Adrenal gland (tissue), 9 donors: ENCODE measurements at regions not wholly inside any gene's neighbourhood (a gene's known extent, or its start where the extent isn't known, plus 50 kb on each side); places are given as distances from the start of the nearest gene placed in this dataset.

Experiments
- DNase-seq, 7 donors: peaks; one replicate each; pipeline ENCODE4 v3.0.0-alpha.2; 2019 to 2020
- H3K27ac ChIP-seq, 5 donors: fragments of 200-600 bp; sonication (generic) in 4 of 5; 1 replicate in 3 of 5; 2 replicates in 2 of 5; pipeline versions ENCODE4 v1.5.1 to v1.8.0; 2016 to 2020; ENCODE audit warnings: mild to moderate bottlenecking in 1 of 5
- H3K27me3 ChIP-seq: fragments of 200-600 bp; 2 replicates; pipeline ENCODE4 v1.8.0; 2021
- H3K36me3 ChIP-seq, 2 donors: fragments of 200-600 bp; replicated peaks in 1 of 2; 1 replicate in 1 of 2; 2 replicates in 1 of 2; pipeline versions ENCODE4 v1.5.1 to v1.8.0; 2018 to 2022
- H3K4me1 ChIP-seq, 2 donors: fragments of 200-600 bp; replicated peaks in 1 of 2; 1 replicate in 1 of 2; 2 replicates in 1 of 2; pipeline versions ENCODE4 v1.5.1 to v1.8.0; 2018 to 2021
- H3K4me3 ChIP-seq, 4 donors: fragments of 200-600 bp; sonication (generic) in 3 of 4; one replicate each; pipeline ENCODE4 v1.5.1; 2016 to 2018
- H3K9me3 ChIP-seq, 3 donors: fragments of 200-600 bp; sonication (generic) in 1 of 3; replicated peaks in 1 of 3; 1 replicate in 2 of 3; 2 replicates in 1 of 3; pipeline versions ENCODE4 v1.5.1 to v1.8.0; 2016 to 2021
- CTCF ChIP-seq, 6 experiments: fragments of 450-650 bp in 4 of 6; fragments of 200-600 bp in 2 of 6; sonication (generic) in 1 of 6; IDR thresholded peaks; 1 replicate in 5 of 6; 2 replicates in 1 of 6; pipeline versions ENCODE4 v1.5.1 to v1.8.0; 2016 to 2021; ENCODE audit warnings: antibody characterized with exemption in 6 of 6, mild to moderate bottlenecking in 2 of 6, moderate library complexity in 1 of 6
- POLR2A ChIP-seq, 2 donors: fragments of 450-650 bp; IDR thresholded peaks; one replicate each; pipeline ENCODE4 v1.6.1; 2017; ENCODE audit warnings: antibody characterized with exemption in 2 of 2, mild to moderate bottlenecking in 2 of 2, moderate library complexity in 1 of 2
- WGBS, 4 donors: extraction: QIAGEN DNeasy Blood & Tissue Kit in 2 of 4; methylation state at CpG; one replicate each; pipeline versions ENCODE4 v1.1.5 to v1.1.7; 2013 to 2017; 5-methylcytosine and 5-hydroxymethylcytosine counted together
- intact Hi-C, 2 donors: fragments of 100-400 bp; cut with DNase I; formaldehyde crosslinking; loops; one replicate each; pipeline versions ENCODE4 v1.14.1 to v1.15.0; 2022 to 2023
- donor health status: healthy with polysubstance abuse.
- donor health status: Bipolar disorder and iron deficiency.
- donor health status: DM: yes; HTN: yes; CAD: no.
- donor health status: DM: no; HTN: no; CAD: no.
- donor health status: DM: no; HTN: no; CAD: no.

GRCh38 chrY:12357655-12358054, 343.4 kb upstream of the USP9Y start:
- no peak overlapping the region for H3K4me3 ChIP-seq
- H3K27ac ChIP-seq, result no peak overlapping the region
- no peaks in the 10 kb centered on the region for H3K27me3 ChIP-seq
- no peaks in the 10 kb centered on the region for H3K4me1 ChIP-seq
- TF ChIP-seq CTCF (IDR thresholded peaks at IDR 0.05), result no peak
- TF ChIP-seq POLR2A (IDR thresholded peaks at IDR 0.05), result no peak
- no peaks in the 10 kb centered on the region for H3K9me3 ChIP-seq
- H3K36me3 ChIP-seq, result no peaks in the 10 kb centered on the region
- intact Hi-C loops, result no loop called here
- WGBS, 4 donors, result 75 to 83% methylated on average over 5 to 6 of the region's 6 CpGs; no CpG with 5 or more reads in 2 of the 4 donors
- no peak for DNase-seq

DNA sequence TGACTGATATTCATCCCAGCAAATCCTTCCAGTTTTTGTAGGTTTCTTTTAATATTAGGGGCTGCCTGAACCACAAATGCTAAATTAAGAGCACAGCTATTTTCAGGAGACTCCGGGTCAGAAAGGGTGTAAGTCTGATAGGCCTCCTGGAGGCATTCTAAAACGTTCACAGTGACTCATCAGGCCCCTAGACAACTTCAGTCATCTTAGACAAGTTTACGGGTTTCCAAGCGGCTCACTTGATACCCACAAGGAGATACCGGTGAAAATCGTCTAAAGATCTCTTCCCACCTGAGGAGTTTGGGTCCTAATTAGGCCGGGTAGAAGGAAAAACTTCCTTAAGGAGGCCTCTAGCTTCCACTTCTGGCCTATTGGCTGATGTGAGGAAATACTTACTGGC, 342.7 kb upstream of the USP9Y start:
- no peaks in the 10 kb centered on the region for H3K9me3 ChIP-seq
- DNase-seq, result no peak
- no peaks in the 10 kb centered on the region for H3K27me3 ChIP-seq
- H3K27ac ChIP-seq, result no peak overlapping the region
- H3K4me1 ChIP-seq, result no peaks in the 10 kb centered on the region
- TF ChIP-seq CTCF (IDR thresholded peaks at IDR 0.05) (no peak), POLR2A (IDR thresholded peaks at IDR 0.05) (no peak)
- 64 to 76% methylated on average over 6 to 7 of the region's 7 CpGs; no CpG with 5 or more reads in 2 of the 4 donors for WGBS, 4 donors
- H3K36me3 ChIP-seq, result no peaks in the 10 kb centered on the region
- intact Hi-C loops, result no loop called here
- no peak overlapping the region for H3K4me3 ChIP-seq

- H3K36me3 ChIP-seq, result no peaks in the 10 kb centered on the region
- no peaks in the 10 kb centered on the region for H3K4me1 ChIP-seq
- no peak overlapping the region for H3K27ac ChIP-seq
- no peaks in the 10 kb centered on the region for H3K9me3 ChIP-seq
- H3K4me3 ChIP-seq, result no peak overlapping the region
- WGBS, 4 donors, result 47% methylated on average over 9 of the region's 9 CpGs; no CpG with 5 or more reads in 3 of the 4 donors
- DNase-seq, result peak in 2 of 7 donors; percentile 1 to 41
- intact Hi-C loops, result no loop called here
- H3K27me3 ChIP-seq, result no peaks in the 10 kb centered on the region
- TF ChIP-seq POLR2A (IDR thresholded peaks at IDR 0.05) (no peak), CTCF (IDR thresholded peaks at IDR 0.05) (no peak)
Observed at GRCh38 chrY:12359867-12360266, 341.2 kb upstream of the USP9Y start.

DNA sequence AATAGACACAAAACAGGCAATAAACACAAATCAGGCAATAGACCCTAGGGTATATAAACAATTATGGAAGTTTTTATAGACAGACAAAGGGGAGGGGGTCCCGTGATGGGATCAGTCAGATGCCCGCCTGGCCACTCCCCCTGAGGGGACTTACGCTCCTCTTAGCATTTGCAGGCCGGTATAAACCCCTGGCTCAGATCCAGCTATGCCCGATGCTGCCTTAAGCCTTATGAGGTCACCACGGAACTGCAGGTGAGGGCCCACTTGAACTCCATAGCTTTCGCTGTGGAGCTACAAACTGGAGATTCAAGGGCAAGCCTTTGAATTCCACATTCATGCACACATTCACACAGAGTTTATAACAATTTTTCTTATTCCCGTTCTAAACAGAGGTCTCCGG, 340.5 kb upstream of the USP9Y start:
- TF ChIP-seq POLR2A (IDR thresholded peaks at IDR 0.05), result no peak
- TF ChIP-seq CTCF (IDR thresholded peaks at IDR 0.05), result no peak
- no peak for DNase-seq
- Histone ChIP-seq H3K27me3 (no peaks in the 10 kb centered on the region), H3K4me1 (no peaks in the 10 kb centered on the region), H3K4me3 (no peak overlapping the region), H3K9me3 (no peaks in the 10 kb centered on the region), H3K27ac (no peak overlapping the region), H3K36me3 (no peaks in the 10 kb centered on the region)
- WGBS, 4 donors, result 68 to 79% methylated on average over 8 to 9 of the region's 9 CpGs; no CpG with 5 or more reads in 2 of the 4 donors
- intact Hi-C loops, result no loop called here
